Activated CD8-positive, alpha-beta memory T cell treated with anti-CD3 and anti-CD28 coated beads, Interleukin-2, amount 50 U/mL, for 4 hours (primary cell): ENCODE measurements at regions not wholly inside any gene's neighbourhood (a gene's known extent, or its start where the extent isn't known, plus 50 kb on each side); places are given as distances from the start of the nearest gene placed in this dataset.
A peak's percentile ranks its signal among the peaks of the same experiment; 100 is the strongest.
"Not testable (repeated sequence)": the region's sequence is repeated elsewhere in the genome, so short reads cannot be mapped to it uniquely, and the experiment has no call there.

Source experiments
- DNase-seq: peaks from one replicate; pipeline ENCODE4 v3.0.0-alpha.2; 2020

DNA sequence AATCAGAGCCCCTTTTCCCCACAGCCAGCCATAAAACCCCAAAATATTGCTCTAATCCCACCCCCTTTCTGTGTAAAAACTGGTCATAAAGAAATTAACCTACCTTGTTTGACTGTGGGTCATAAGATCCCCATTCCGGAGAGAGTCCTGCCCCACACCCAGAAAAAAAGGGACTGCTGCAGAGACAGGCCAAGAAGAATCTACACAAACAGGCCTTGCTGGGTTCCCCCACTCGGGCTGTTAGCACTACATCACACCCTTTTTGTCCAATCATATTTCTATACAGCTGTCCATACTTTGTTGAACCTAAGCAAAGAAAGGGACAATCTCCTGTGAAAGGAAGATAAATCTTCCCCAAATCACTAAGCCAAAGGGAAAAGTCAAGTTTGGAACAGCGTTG is 84.4 kb upstream of the MFGE8 start:
- no peak for DNase-seq

GRCh38 chr15:88998980-88999713 is 86.0 kb upstream of the MFGE8 start:
- no peak for DNase-seq

- not testable (repeated sequence) for DNase-seq
Measured at GRCh38 chr15:89001708-89002275, 86.5 kb upstream of the ABHD2 start.

DNA sequence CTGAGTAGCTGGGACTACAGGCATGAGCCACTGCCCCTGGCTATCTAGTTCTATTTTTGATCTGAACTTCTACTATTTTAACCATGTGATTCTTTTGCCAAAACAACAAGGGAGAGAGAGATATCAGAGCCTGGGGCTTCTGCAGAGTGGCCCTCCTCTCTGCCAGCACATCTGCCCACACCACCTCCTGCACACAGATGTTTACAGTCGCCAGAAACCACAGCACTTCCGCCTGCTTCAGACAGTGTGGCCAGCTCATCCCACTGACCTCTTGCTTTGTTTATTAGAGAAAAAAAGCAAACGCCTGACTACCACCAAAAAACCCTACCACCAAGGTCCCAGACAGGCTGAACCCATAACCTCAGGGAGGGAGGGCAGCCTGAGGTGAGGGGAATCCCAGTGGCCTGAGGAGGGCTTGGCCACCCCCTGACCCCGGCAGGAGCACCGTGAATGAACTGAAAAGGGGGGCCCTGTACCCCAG is 85.9 kb upstream of the ABHD2 start:
- no peak for DNase-seq

DNA sequence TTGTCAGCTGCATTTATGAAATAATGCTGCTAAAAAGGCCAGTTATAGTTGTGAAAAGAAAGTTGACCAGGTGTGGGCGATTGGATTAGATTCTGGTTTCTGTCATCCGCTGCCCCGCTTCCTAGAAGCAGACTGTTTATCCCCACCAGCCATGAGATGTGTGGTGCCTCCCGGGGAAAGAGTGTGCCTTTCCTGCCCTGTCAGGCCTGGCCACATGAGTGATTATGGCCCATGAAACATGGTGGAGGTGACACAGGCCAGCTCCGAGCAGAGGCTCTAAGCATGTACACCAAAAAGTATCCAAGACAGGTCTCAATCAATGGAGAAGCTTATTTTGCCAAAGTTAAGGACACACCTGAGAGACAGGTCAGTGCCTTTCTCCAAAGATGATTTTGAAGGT is 85.4 kb upstream of the ABHD2 start:
- no peak for DNase-seq

DNA sequence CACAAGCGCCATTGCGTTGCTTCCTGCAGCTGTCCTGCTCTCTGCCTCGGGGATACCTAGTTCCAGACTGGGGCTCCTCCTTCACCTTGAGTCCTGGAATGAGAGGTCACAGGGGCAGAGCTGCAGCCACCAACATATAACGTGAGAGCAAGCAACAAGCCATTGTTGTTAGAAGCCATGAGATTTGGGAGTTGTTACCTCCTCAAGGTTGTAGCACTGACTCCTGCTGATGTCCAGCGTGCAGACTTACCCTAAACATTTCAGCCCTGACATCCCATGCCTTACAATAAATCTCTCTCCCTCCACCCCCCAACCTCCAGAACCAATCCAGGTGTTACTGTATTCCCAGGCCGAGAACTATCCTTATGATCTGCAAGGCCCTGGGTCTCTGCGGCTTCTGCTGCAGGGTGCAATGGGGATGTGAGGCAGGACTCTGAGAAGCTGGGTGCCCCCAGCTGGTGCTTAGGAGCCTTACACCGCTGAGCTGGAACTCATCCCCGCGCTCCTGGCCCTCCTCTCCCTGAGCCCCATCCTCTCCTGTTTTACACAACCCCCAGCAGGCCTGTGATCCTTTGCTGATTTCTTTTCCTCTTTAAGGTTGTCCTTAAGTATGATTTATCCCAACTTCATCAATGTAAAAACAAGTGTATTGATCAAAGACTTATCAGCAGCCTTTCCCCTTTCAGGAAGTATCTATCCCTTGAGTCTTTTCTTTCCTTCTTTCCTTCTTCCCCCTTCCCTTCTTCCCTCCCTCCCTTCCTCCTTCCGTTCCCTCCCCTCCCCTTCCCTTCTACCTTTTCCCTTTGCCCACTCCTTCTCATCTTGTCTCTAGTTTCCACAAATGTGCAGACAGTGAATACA is 84.2 kb upstream of the ABHD2 start:
- DNase-seq: no peak

DNA sequence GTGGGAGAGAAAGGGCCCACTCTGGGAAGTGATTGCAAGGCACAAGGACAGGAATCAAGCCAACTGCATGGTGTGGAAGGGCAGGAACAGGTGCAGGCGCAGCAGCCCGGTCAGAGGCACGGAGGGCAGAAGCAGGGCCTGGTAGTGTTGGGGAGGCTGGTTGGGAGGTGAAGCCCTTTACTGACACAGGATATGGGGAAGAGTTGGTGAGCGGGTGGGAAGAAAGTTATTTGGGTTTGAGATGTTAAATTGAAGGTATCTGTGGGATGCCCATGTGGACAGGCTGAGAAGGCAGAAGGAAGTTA is 83.6 kb upstream of the ABHD2 start:
- no peak for DNase-seq

- DNase-seq: not testable (repeated sequence)
Measured at GRCh38 chr15:89007527-89007926, 80.7 kb upstream of the ABHD2 start.

DNA sequence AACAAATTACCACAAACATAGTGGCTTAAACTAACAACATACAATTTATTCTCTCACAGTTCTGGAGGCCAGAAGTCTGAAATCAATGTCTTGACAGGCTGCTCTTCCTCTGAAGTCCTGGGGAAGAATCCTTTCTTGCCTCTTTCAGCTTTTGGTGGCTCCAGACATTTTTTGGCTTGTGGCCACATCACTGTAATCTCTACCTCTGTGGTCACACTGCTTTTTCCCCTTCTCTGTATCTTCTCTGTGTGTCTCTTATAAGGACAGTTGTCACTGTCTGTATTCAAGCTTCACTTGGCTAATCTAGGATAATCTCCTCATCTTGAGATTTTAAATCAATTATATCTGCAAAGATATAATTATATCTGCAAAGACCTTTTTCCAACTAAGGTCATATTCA is 80.3 kb upstream of the ABHD2 start:
- DNase-seq: no peak

DNA sequence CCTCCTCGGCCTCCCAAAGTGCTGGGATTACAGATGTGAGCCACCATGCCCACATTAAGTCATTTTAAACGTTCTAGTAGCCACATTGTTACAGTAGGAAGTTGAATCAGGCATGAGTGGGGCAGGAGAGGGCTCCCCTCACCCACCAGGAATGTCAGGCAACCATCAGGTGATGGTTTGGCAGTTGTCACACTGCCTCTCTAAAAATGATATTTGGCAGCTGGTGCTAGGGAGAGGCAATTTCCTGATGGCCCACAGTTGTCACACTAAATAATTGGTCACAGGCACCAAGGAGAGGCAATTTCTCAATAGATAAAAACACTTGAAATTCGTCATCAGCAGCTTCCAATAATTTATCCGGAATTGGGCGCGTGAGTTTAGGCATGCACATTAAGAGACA is 79.2 kb upstream of the ABHD2 start:
- no peak for DNase-seq

GRCh38 chr15:89015412-89016097 is 72.7 kb upstream of the ABHD2 start:
- no peak for DNase-seq

DNA sequence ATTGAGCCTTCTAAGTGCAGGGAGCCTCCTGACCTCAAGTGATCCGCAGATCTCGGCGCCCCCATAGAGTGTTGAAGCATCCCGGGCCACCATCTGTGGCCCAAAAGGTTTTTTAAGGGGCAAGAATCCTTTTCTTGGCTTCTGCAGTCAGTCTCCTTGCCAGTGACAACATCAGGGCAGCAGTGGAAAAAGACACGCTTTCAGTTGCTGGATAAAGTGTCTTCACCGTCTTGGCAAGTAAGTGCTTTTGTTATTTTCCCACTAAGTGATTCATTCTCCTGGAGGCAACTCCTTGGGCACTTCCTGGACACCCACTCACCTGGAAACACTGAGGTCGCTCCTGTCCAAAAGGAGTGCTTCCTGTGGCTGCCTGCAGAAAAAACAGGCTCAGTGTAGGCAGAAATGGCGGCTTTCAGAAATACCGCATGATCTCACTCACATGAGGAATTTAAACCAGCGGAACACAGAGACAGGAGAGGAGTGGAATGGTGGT is 71.7 kb upstream of the ABHD2 start:
- DNase-seq: no peak

DNA sequence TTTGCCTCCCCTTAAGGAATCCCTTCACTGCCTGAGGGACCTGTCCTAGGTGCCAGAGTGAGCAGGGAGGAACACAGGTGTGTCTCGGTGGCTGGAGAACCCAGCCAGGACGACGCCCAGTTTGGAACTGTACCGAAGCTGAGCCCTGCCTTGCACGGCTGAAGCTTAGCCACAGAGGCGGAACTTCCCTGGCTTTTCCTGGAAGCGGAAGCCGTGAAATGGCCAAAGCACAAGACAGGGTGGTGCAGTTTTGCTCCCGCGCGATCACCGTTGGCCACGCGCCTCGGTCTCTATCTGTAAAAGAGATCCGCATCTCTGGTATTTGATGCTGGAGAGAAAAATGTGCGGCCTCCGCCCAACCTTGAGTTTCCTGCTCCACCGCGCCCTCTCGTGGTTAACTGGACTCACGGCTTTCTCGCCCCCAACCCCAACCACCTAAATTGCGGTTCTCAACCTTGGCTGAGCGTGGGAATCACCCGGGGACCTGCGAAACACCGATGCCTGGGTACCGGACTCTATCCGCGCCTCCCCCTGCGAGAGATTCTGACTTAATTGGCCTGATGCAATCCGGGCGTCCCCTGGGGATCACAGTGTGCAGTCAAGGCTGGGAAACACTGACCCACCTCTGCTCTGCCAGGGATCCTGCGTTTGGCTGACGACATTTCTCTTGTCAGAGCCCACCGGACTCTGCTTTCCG is 70.7 kb upstream of the ABHD2 start:
- peak; percentile 84 for DNase-seq

DNA sequence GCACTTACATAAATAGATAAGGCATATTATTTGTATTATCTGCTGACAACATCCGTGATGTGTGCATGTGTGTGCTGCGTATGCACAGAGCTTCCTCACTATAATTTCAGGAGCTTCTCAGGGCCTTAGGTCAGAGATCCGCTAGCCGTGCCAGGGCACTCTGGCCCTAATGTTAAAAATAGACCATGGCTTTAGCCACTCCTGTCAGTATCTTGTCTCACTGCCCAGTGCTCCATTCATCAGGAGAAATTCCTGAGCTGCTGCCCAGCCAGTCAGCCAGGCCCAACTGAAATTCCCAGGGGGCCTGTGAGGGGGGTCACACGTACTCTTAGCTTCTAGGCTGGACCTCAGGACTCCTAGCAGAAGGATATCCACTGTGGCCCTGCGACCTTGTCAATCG is 70.0 kb upstream of the ABHD2 start:
- no peak for DNase-seq

DNA sequence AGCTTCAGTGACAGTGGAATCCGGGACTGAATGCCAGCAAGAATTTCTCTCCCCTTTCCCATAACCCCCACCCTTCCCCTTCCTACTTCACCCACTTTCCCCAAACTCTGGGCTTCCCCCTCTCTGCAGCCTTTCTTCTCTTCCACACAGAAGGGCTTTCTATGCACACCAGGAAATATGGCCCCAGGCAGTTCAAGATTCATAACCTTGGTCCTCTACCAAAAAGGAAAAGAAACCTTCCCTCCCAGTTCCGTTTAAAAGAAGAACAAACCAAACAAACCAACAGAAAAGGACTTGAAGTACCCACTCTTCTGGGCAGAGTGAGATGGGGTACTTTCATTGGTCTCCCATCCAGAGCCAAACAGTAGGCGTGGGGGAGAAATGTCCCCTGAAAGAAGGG is 68.8 kb upstream of the ABHD2 start:
- DNase-seq: no peak

- DNase-seq: no peak
Measured at GRCh38 chr15:89021224-89021623, 67.0 kb upstream of the ABHD2 start.

DNA sequence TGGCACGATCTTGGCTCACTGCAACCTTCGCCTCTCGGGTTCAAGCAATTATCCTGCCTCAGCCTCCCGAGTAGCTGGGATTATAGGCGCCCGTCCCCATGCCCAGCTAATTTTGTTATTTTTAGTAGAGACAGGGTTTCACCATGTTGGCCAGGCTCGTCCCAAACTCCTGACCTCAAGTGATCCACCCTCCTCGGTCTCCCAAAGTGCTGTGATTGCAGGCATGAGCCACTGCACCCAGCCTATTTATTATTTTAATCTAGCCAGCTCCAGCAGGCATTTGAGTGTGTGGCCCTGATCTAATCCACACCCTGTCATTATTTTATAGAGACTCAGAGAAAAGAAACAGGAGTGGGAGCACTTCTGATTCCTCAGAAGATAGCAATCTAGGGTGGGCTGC is 66.4 kb upstream of the ABHD2 start:
- DNase-seq: not testable (repeated sequence)

GRCh38 chr15:89023311-89023961 is 64.8 kb upstream of the ABHD2 start:
- no peak for DNase-seq

DNA sequence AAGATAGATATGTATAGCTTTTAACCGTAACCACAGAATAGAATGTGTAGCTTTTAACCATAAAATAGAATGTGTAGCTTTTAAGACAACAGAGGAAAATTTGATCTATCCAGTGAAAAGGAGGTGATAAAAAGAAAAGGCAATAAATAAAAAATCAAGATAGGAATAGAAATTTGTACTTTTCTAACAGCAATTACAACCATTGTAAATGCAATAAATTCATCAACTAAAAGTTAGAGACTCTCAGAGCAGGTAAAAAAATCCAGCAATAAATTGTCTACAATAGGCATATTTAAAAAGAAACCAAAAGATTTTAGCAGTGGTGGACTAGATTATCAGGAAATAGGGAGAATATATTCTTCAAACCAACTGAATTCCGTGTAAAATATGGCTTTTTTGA is 63.8 kb upstream of the ABHD2 start:
- DNase-seq: no peak

GRCh38 chr15:89026167-89026566 is 62.1 kb upstream of the ABHD2 start:
- DNase-seq: no peak

- no peak for DNase-seq
Measured at GRCh38 chr15:89028036-89028435, 60.2 kb upstream of the ABHD2 start.

GRCh38 chr15:89030311-89030710 is 57.9 kb upstream of the ABHD2 start:
- DNase-seq: no peak
